HuH-7.5 (cell line): ENCODE measurements at regions not wholly inside any gene's neighbourhood (a gene's known extent, or its start where the extent isn't known, plus 50 kb on each side); places are given as distances from the start of the nearest gene placed in this dataset.
"Not testable (repeated sequence)": the region's sequence is repeated elsewhere in the genome, so short reads cannot be mapped to it uniquely, and the experiment has no call there.

Experiments
- DNase-seq: peaks from one replicate; pipeline ENCODE4 v3.0.0; 2011; ENCODE audit warnings: low spot score

DNA sequence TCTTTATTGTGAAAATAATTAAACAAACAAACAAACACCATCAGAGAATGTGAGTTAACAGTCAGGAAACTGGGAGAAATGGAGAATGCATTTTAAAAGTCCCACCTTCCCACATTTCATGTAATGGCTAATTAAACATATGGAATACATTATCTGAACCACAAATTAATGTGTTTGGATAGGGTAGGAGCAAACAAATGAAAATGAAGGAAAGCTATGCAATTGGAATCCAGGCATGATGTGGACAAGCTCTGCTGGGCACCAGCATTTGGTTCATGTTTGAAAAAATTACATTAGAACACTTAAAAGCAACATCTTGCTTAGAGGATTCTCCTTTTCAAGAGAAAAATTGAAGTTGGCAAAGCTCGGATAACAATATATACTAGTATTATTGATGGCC, 628.1 kb downstream of the LMO4 start:
- no peak for DNase-seq

DNA sequence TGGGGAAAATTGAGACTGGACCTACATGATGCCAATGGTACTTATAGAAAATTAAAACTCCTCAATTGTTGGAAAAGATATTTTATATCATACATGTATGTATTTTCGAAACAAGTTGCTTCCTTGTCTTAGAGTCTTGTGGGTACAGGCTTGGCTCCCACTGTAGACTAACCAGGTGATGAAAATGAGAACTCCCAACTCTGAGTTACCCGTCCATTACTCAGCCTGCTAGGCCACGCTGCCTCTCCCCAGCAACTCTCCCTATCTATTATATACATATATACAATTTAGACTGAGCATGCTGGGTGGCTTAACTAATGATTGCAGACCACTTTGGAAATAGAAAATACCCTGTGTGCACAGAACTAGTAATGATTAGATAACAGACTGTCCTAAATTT, 628.7 kb downstream of the LMO4 start:
- DNase-seq, result no peak

DNA sequence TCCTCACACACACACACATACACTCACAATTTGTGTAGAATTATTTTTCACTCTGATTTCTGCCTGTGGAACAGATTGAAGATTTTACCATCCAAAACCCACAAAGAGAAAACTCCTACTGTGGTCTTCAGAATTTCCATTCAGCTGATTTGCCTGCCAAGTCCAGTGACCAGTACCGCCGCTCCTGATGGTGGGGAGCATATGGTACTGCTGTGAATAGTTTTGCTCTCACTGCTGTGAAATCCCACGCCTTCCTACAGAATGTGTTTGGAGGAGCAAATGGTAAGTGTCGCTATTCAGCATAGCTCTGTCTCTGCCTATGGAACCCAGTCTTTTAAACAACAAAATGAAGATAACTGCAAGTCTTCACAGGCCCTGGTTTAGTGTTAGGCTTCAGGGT, 629.5 kb downstream of the LMO4 start:
- DNase-seq, result no peak

DNA sequence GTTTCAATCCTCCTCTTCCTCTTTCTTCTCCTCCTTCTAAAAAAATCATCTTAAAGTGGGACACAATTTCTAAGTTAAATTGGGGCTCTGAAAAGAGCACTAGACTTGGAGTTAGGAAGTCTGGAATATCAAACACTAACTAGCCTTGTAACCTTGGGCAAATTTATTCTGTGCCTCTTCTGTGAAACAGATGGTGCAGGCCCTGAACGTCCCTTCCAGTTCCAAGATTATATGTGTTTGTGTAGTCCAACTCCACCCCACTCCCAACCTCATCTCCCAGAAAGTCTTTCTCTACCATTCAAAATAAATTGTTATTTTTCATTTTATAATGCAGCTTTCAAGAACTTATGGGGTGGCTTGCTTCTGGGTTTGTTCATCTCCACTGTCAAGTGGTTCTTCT, 630.0 kb downstream of the LMO4 start:
- no peak for DNase-seq

DNA sequence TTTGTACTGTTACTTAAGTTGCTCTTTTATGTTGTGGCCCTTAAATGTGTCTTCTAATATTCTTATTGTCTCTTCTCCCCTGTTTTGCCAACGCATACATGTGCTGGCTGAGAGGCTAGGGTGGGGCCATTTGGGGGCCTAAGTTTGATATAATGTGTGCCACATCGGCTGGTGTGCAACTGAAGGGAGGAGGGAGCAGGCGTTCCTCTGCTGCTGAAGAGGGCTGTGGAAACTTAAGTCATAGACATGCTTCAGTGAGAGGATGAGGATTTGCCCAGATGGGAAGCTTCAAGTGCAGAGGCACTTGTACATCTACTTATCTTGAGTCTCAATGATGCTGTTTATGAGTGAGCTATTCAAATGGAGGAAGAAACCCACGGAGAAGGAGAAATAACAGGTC, 630.6 kb downstream of the LMO4 start:
- DNase-seq, result no peak

DNA sequence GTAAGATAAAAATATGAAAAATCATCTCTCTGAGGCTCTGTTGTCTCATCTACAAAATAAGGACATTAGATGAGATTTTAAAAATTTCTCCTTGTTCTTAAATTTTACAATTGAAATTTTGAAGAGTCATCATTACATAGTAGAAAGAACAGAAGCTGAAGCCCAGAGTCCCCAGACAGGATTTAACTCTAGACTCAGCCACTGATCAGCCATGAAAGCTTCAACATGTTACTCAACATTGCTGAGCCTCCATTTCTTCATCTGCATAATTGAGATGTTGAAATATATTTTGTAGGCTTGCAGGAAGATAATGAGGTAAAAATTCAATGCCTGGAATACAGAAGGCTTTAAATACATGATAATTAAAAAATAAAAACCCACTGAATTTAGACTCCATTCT, 633.3 kb downstream of the LMO4 start:
- DNase-seq, result no peak

DNA sequence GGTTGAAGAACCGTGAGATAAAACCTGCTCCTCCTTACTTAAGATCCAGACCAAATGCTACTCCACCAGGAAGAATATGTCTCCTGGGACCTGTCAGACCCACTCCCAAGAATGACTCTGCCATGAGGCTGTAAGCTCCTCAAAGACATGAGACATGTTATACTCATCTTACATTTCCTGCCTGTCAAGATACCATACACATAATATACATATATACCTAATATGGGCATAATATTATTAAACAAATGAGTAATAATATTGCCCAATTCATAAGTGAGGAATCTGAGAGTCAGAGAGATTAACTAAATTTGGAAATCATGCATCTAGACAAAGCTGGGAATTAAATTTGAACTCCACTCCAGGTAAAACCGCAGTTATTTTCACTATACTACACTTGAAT, 634.9 kb downstream of the LMO4 start:
- DNase-seq, result no peak

DNA sequence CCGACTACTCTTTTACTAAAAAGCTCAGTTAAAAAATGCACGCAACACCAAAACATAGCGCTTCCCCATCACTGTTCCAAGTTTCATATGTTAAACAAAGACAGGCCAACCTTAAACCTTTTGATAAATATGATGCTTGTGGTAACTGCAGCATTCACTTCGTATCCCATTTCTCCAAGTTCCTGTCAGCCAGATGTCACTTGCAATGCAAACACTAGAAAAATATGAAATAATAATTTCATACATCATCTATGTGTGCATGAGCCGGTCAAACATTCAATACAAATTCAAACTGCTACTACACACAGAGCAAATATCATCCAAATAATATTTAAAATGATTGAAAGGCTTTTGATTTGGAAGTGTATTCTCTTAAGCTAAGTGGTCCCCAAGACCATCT, 636.5 kb downstream of the LMO4 start:
- DNase-seq, result no peak

DNA sequence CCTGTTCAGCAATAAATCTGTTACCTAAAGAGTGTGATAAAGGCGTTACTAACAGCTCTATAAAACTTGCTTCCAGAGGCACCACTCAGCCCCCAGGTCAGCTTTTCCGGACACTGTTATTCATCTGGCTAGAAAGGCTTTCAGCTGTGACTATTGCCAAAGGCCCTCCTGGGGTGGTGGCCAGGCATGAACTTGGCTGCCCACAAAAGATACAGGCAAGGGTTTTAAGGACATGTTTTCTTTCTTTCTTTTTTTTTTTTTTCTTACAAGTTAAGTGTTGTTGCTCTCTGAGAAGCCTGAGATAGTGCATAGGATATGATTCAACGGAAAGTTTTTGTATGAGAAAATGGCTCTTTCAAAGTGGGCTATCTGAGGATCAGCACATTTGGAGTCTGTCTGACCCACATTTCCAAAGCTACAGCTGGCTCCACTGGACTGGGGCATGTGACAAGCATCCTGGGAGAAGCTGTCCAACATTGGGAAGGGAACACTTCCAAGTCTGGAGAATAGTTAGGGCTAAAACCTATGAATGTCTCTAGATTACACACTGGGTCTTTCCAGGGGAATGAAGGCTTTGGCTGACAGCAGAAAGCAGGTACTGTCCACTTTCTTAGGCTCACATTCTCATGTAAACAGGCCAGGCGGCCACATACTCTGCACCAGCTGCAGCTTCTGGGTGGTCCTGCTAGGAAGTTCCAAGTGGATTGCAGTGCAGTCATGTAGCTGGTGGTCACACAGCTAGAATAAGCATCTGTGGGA, 639.7 kb downstream of the LMO4 start:
- no peak for DNase-seq

DNA sequence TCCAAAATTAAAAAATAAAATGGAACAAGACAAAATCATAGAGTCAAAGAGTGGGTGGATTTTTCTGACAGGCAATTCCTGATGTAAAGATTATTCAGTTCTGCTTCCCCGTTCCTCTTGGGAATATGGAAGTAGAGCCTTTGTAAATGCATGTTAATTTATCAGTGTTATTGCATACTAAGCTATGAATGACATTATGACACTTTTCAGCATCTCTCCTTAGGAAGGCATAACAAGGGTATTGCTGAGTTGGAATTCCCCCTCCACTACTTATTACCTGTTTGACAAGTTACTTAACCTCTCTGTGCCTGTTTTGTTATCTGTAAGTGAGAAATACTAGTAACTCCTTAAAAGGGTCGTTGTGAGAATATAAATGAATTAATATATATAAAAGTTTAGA, 640.4 kb downstream of the LMO4 start:
- no peak for DNase-seq

DNA sequence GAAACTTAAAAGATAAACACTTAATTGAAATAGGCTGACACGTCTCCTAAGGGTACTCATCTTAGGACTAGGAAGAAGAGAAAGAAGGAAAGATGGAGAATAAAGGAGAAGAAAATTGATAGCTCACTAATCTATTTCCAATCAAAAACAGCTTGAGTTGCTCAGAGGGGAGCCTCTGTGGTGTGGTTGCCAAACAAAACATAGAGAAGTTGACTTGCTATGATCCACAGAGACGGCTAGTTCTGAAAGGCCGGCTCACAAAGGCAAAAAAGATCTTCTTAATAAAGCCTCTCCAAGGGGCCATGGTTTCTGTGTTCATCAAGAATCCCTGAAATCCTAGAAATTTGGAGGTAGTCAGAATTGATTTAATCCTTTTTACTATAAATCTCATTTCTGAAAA, 644.1 kb downstream of the LMO4 start:
- DNase-seq, result no peak

DNA sequence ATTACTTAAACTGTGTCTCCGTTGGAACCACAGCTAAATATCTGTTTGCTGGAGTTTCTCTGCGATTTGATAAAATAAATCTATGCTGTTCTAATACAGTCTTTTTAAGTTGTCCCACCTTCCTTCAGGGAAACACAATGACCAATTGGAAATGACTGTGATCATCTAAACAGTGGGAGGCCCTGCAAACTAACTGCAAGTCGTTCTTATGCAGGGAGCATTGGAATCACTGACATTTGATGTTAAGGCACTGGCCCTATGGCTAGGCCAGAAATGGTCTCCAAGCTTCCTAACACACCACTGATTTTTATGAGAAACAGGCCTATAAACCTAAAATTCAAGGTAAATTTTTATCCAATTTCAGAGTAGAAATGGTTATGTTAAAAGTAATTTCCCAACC, 645.2 kb downstream of the LMO4 start:
- DNase-seq, result no peak

DNA sequence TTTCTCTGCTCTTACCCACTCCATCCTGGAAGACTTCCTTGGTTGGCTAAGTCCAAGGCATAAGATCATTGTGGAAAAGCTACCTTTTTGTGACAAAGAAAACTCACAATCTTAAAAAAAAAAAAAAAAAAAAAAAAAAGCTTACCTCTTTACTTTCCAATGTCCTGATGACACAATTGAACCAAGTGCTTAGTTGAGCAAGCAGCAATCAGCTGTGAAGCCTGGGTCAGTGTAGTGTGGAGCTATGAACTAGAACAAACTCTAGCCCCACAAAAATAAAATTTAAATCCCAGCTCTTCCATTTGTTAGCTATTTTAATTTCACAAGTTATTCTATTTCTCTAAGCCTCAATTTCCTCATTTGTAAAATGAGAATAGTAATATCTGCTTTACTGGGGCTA, 647.6 kb downstream of the LMO4 start:
- no peak for DNase-seq

DNA sequence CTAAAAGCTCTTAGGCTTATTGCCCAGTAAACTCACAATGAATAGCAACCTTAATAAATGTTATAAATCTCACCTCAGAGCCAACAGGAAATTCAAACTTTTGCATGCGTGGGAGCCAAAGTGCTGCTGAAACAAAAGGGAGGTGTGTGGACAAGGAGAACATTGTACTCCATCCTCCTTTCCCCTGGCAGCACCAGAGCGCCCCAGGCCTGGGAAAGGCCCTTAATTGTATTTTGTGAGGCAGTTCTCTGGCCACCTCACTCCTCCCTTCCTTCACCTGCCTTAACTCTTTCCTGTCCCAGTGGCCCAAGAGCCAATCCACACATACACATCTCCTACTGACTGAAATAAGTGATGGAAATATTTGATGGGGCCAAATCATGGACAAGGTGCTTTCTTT, 648.5 kb downstream of the LMO4 start:
- DNase-seq, result no peak

DNA sequence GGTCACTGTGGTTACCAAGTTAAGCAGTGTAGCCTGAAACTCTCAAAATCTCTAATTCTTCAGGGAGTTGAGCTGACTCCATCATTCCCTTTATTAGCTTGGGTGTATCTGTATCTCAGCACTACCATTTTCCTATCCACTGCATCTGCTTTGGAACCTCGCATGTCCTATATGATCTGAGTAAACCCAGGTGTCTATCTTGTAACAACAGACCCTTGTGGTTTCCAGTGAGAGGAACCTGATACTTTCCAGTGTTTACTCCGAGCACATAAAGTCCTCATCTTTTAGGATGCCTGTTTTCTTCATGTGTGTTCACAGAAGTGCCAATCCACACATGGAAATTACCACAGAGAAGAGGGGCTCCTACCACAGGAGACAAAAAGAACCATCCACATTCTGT, 650.4 kb downstream of the LMO4 start:
- DNase-seq, result no peak

DNA sequence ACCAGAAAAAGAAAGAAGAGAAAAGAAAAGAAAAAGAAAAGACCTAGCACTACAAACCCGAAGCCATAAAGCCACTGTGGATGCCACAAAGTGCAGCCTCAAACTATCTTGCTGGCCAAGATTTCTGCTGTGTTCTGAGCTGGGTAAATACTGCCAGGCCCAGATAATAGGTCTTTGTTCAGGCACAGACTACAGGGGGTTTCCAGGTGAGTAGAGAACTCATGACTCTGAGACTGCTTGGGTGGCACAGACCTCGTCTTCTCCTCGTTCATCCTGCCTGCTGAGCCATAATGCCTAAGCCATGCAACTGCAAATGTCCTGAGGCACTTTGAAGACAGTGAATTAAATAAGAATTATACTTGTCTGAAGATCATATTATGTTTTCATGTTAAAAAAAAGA, 651.8 kb downstream of the LMO4 start:
- no peak for DNase-seq

DNA sequence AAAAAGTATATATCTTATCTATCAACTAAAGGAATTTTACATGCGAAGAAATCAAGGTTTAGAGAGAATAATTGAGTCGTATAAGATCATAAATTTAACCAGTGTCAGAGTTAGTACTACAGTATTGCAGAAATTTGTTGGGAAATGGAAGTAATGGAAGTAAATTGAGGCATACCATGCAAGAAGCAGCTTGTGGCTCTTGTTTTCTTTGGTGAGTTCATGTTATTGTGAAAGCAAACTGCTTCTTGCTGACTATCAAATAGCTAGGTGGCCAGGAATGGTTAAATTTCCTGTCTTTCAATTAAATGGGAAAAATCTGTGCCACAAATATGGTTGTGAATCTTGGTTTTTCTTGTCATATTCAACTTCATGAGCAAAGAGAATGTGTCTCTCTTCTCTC, 652.7 kb downstream of the LMO4 start:
- DNase-seq, result no peak

DNA sequence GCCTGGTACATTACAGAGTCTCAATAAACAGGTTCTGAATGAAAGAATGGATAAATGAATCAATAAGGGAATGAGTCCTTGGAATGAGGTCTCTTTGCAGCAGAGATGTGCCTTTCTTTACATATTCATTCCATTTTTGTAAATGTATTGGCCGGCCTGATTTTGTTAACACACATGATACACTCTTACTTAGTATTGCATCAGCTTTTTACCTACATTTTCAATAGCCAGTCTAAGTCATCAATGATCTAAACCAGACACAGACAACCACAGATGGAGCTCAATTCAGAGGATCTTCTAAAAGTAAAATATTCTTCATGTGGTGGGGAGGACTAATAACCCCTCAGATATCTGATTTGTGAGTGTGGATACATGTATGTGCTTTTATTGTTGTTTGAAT, 653.1 kb downstream of the LMO4 start:
- no peak for DNase-seq

DNA sequence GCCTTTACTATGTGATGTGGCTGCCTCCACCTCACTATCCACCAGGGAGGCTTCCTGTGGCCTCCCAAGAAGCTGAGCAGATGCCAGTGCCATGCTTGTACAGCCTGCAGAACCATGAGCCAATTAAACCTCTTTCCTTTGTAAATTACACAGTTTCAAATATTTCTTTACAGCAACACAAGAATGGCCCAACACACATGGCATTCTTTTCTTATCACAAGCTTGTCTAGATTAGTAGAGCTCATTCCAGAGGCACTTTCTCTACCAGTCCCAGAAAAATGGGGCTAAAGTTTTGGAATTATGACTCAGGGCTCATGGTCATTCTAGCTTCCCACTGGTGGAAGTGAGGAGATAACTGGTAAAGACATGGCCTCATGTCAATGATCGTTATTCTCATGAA, 655.2 kb downstream of the LMO4 start:
- DNase-seq, result no peak

DNA sequence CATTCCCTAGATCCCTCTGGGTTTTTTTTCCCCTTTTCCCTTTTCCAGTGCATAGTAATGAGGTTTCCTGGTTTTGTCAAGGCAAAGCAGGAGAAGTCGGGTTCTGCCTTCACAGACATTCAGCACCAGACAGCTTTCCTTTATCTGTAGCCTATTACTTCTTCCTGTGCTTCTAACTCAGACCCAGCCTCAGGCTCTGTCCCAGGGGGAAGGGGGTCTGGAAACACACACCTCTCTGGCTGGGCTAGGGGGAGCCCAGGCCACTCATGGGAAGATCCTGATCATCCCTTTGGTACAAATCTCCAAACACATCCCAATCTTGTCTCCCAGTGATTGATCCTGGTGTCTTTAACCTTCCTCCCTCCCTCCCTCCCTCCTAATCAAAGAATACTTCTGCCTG, 656.4 kb downstream of the LMO4 start:
- no peak for DNase-seq

DNA sequence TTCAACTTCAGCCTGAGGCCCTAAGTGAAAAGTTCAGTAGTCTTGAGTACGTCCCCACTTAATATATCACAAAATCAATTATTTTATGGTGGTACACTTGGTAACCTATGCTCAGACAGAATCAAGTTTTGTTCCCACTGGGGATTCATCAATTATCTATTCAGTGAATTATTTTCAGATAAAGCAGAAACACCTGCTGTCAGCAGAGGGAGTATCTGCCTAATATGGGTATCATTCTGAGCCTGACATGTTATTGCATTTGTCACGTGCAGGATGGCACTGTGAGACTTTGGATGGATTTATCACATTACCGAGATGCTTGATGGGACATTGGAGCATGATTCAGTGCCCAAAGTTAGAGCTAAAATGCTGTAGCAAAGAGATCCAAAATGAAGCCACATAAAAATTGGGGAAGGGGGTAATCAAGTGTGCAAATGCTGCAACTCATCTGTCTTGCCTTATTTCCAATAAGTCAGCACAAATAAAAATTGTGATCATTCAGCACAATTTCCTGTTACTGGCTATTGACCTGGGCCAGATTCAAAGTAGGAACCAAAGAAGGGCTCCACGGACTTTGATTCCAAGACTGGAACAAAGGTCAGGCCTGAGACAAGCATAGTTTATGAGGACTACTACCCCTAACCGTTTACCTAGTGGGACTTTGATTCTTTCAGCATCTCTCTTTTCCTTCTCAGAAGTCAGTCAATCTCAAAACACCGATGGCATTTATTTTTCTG, 657.6 kb downstream of the LMO4 start:
- no peak for DNase-seq

DNA sequence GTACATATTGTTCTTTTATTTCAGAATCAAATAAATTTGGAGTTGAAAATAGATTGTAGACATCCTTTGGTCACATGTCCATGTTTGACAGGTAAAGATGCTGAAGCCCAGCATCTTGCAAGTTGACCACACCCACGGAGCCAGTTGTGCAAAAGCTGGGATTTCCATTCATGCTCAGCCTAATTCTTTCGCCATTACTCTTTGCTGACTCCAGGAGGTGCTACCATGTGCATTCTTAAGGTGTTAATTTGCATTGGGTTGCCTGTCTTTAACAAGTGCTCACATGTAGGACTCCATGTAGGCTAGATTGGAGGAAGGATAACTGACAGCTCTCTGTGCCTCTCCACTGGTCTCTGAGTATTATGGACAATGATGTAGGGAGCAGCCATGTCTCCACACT, 660.7 kb downstream of the LMO4 start:
- no peak for DNase-seq

DNA sequence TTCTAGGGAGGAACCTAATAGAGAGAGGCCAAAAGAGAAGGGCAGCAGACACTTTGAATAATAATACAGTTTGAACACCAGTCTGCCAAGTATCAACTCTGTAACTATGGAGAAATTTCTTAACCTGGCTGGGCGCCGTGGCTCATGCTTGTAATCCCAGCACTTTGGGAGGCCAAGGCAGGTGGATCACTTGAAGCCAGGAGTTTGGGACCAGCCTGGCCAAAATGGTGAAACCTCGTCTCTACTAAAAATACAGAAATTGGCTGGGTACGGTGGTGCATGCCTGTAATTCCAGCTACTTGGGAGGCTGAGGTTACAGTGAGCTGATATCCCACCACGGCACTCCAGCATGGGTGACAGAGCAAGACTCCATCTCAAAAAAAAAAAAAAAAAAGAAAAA, 663.9 kb downstream of the LMO4 start:
- DNase-seq, result not testable (repeated sequence)

DNA sequence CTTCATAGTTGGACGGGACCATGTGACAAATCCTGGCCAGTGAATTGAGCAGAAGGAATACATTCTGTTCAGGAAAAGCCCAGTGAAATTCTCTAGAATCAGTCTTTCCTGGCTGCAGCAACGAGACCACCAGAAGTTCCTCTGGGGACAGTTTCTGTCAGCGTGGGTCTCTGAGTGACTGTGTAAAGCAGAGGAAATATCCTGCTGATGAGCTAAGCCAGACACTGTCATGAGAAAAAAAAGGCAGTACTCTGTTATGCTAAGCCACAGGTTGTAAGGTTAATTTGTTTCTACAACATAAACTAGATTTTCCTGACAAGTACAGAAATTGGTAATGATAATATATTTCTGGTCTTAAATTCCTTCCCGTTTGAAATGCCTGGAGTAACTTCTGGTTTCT, 664.4 kb downstream of the LMO4 start:
- DNase-seq, result no peak
